ENCODE measurements at regions not wholly inside any gene's neighbourhood (a gene's known extent, or its start where the extent isn't known, plus 50 kb on each side); places are given as distances from the start of the nearest gene placed in this dataset.

DNA sequence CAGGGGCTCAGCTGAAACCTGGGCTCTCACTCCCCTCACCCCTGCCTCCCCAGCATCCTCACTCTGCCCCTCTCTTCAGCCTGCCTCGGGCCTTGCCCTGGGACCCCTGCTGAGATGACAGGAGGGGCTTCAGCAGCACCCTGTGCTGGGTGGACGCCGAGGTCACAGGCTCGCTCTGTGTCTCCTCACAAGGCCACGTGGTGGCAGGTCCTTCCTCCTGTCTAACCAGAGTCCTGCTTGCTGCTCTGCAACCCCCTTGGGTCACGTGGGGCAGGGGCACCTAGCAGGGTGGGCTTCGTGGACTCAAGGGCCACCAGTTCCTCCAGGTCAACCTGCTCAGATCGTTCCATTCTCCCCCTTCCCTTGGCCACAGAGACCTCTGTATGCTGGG, 90.4 kb downstream of the TMEM121 start:
- no peak for TF ChIP-seq POLR2A (IDR thresholded peaks at IDR 0.05)
- TF ChIP-seq, protein P1, sequence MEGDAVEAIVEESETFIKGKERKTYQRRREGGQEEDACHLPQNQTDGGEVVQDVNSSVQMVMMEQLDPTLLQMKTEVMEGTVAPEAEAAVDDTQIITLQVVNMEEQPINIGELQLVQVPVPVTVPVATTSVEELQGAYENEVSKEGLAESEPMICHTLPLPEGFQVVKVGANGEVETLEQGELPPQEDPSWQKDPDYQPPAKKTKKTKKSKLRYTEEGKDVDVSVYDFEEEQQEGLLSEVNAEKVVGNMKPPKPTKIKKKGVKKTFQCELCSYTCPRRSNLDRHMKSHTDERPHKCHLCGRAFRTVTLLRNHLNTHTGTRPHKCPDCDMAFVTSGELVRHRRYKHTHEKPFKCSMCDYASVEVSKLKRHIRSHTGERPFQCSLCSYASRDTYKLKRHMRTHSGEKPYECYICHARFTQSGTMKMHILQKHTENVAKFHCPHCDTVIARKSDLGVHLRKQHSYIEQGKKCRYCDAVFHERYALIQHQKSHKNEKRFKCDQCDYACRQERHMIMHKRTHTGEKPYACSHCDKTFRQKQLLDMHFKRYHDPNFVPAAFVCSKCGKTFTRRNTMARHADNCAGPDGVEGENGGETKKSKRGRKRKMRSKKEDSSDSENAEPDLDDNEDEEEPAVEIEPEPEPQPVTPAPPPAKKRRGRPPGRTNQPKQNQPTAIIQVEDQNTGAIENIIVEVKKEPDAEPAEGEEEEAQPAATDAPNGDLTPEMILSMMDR (IDR thresholded peaks at IDR 0.05), result no peak

All from body of pancreas (tissue), 4 donors.